NCI-H510A treated with DMSO at 0.1 percent for 48 hours (cell line): ENCODE measurements at regions not wholly inside any gene's neighbourhood (a gene's known extent, or its start where the extent isn't known, plus 50 kb on each side); places are given as distances from the start of the nearest gene placed in this dataset.
A peak's percentile ranks its signal among the peaks of the same experiment; 100 is the strongest.

Experiments used
- DNase-seq: peaks from one replicate; lab custom pipeline; 2025; lab: John Stamatoyannopoulos, UW

- DNase-seq = no peak
Measured at GRCh38 chr12:19953734-19954133, 414.6 kb upstream of the PDE3A start.

DNA sequence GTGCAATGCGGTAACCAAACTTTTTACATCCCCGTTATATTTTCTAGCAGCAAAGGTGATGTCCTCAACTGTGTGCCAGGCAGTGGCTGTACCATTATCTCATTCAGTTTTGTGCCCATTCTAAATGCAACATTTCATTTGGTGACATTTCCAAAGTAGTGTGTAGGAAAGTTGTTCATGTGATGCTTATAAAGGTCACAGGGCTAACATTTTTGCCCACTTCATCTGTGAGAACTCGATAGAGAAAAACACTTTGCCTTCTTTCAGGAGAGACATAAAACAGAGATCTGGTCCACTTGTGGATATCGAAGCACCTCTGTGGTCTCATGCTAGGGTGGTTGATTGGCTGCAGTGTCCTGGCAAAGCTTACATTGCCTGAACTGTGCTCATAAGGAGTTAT, 414.2 kb upstream of the PDE3A start:
- DNase-seq = no peak

DNA sequence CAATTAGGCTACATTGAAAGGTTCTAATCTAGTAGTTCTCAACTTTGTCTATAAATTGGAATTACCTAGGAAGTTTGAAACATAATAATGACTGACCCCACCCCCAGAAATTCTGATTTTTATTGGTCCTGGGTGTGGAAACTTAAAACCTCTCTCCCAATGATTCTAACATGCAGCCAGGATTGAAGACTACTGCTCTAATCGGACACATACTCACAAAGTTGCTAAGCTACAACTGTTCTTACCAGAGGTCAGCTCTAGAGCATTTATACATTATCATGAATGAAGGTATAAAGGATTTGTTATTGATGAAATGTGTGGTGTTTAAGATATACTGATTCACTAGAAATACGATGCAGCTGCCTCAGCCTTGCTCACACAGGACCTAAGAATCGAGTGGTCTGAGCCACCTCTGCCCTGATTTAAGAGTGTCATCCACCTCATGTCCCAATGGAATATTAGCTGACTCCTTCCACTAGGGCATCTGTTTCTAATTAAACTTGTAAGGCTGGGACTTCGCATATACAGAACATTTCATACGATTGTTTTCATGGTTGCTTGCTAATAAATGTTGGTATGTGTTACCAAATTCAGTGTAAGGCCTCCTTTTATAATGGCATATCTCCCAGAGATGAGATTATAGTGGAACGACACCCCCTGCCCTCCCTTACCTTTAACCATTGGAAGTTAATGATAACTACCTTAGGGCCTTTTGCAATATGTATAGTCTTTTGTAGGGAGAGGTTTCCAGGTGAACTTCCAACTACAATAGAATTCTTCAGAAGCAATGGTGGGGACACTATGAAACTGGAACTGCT, 410.8 kb upstream of the PDE3A start:
- no peak for DNase-seq

DNA sequence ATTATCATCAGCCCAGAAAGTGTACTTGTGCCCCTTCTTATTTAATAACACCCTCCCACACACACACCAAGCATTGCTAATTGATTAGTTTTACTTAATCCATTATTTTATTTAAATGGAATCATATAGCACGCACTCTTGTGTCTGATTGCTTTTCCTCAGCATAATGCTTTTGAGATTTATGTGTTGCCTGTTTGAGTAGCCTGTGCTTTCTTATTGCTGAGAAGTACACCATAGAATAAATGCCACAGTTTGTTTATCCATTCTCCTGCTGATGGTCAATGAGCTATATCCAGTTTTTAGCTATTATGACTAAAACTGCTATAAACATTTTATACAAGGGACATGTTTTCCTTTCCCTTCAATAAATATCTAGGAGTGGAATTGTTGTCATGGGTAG, 409.9 kb upstream of the PDE3A start:
- DNase-seq = no peak

GRCh38 chr12:19959353-19959752, 409.0 kb upstream of the PDE3A start:
- no peak for DNase-seq

DNA sequence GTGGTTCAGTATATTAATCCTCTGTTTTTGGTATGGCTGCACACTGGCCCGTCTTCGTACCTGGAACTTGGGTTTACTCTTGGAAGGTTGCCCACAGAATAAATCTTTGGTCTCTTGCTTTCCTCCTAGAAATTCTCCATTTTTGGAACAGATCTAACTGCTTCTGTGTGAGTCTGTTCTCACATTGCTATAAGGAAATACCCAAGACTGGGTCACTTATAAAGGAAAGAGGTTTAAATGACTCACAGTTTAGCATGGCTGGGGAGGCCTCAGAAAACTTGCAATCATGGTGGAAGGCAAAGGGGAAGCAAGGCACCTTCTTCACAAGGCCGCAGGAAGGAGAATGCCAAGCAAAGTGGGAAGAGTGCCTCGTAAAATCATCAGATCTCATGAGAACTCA, 407.8 kb upstream of the PDE3A start:
- DNase-seq = no peak

- DNase-seq = no peak
Measured at GRCh38 chr12:19962192-19962591, 406.1 kb upstream of the PDE3A start.

DNA sequence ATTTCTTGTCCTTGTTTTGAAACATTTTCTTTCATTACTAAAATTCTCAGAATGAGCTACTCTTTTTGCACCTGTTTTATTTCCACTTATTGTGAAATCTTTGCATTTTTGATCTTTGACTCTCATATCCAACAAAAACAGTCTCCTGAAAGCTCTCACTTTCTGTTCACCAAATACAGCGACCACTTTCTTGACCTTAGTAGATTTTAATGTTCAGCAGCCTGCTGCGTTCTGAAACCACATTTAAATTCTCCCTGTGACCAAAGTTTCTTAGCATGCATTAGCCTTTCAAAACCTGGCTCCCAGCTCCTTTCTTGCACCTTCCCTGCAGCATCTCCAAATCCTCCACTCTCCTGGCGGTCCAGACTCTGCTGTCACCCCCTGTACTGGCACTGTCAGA, 404.4 kb upstream of the PDE3A start:
- no peak for DNase-seq

DNA sequence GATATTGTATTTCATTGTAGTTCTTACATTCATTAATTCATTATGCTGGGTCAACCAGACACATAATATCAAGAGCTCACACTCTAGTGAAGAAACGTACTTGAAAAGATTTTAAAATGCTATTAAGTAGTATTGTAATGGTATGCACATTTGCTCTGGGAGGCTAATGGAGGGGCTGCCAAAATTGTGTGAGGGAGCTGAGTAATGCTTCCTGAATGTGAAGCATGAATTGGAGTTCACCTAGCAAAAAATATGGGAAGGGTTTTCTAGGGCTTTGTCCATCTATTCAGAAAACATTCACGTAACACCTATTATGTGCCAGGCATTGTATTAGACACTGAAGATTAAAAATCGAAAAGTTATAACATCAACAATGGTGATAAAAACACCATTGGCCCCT, 403.8 kb upstream of the PDE3A start:
- DNase-seq = no peak

- DNase-seq = no peak
Measured at GRCh38 chr12:19965196-19966038, 402.9 kb upstream of the PDE3A start.

DNA sequence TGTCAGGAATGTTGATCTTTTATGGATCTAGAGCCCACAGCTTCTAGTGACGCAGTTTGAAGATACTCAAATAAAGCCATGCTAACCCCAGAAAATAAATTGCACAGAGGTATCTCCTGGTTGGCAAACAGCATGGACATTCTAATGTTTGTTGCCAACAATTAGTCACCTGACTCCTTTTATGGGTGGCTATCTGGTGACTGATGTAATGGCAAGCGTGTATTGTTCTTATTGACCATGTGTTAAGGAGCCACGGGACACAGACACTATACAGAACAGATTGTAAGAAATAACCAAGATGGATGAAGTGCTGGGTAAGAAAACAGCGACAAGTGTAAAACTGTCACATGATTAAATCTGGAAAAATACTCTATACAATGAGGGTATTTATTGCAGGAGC, 401.3 kb upstream of the PDE3A start:
- peak; percentile 69 for DNase-seq

GRCh38 chr12:19967431-19967830, 400.9 kb upstream of the PDE3A start:
- DNase-seq = peak; percentile 82

DNA sequence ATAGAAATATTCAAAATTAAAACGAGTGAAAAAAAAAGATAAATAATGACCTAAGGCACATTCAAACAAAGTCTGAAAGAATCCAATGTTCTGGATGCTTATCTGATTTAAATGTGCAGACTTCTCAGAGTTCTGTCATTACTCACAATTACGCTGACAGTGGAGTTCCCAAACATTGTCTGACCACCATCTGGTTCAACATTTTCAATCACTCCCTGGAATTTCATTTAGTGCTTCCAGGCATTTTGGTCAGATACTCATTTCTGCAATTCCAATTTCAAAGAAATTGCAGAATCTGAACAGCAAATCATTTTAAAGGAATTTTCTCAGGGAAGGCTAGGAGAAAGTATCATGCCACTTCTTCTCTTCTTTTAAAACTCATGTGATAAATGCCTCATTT, 398.2 kb upstream of the PDE3A start:
- DNase-seq = no peak

- DNase-seq = no peak
Measured at GRCh38 chr12:19970821-19971220, 397.5 kb upstream of the PDE3A start.

DNA sequence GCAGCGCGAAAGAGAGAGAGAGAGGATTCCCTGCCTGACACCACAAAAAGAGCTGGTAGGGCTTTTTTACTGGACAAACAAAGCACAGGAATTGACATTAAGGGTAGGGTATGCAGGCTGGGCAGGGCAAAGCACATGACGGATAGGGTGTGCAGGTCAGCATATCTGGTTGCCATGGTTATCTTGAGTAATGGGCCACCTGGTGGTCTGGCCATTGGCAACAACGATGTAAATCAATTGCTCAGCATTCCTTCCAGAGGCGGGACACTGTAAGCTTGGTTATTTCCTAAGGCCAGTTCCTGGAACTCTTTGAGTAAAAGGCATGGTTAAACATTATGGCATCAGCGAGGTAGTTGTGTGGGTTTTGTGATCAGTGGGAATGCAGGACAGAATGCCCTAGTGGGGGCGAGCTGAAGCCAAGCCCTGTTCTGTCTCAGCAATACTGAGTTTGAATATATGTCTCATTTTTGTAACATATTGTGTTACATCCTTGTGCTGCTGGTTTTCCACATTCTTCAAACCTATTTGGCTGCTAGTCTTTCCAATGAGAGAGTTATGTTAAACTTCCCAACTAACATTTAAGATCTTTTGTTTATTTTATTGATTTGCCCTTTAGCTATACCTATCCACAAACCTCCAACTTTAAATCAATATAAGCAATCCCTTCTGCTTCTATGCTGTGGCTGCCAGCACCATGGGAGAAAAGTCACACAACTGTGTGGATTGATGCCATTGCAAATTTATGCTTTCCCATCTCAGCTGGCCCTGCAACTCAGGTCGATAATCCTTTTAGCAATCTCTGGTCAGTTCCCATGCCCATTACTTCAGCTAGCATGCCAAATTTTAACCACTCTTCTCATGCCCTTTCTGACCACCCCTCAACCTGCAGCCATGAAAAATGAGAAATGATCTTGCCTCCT, 396.7 kb upstream of the PDE3A start:
- no peak for DNase-seq

DNA sequence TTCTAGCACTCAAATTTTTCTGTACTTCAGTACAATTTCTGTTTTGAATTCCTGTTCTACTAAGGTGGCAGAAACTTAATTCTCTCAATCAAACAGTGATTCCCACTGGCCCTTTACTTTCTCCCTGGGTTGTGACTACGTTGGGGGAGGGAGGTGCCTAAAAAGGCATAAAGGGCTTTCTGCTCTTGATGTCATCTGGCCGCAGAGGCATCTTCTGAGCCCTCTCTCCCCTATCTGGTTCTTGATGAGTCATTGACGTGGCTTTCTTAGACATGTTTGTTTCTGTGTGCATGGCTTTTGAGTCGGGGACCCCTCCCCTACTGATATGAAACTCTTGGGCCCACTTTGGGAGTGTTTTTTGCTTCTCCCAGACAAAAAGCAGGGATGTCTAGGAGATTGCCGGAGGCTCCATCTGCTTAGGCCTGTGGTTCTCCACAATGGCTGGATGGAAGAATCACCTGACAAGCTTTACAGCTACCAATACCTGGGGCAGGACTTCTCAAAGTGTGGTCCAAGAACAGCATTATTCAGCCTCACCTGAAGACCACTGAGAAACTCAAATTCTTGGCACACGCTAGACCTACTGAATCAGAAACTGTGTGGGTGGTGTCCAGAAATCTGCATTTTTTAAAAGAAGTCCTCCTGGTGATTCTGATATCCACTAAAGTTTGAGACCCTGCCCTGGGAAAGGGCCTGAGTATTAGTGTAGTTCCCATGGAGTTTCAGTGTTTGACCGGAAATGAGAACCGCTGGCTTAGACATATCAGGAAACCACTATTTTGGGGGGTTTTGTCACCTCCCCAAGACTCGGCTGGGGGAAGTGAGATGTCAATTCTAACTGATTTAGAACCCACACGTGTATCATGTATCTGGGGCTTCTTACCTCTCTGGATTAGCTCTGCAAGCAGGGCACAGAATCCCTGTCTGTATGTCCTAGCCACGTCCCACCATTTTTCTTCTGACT, 395.7 kb upstream of the PDE3A start:
- no peak for DNase-seq

GRCh38 chr12:19978193-19978592, 390.1 kb upstream of the PDE3A start:
- no peak for DNase-seq

DNA sequence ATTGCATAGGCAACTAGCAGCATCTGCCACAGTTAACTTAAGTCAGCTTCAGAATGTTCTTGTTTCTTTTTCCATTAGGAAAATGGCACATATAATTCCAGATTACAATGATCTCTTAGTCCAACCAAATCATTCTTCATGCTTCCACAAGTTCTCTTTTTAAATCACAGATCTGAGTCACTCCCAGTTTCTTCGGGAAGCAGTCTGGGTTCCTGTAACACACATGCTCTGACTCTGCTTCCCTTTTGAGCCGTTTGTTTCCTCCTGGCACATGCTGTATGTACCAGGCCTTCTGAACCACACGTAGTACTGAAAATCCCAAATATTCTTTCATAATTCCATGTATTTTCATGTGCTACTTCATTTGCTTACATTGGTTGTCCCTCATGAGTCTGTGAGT, 388.8 kb upstream of the PDE3A start:
- no peak for DNase-seq

DNA sequence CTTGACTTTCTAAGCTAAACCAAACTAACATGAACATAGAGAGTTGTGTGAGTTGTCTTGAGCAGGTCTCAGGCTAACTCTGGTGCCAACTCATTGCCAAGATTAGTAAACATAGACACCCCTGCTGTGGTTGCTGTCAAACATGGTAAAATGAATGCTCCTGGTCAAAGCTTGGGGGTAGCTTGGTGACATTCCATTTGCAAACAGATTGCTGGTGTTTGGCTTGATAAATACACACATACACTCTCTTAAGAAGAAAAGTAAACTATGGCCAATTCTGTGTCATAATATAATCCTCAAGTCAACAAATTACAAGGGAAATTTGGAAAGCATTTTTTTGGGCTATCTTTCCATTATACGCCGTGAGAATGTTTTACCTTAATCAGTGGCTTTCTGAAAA, 386.4 kb upstream of the PDE3A start:
- no peak for DNase-seq

- no peak for DNase-seq
Measured at GRCh38 chr12:19988001-19988400, 380.3 kb upstream of the PDE3A start.

- no peak for DNase-seq
Measured at GRCh38 chr12:19988459-19988873, 379.9 kb upstream of the PDE3A start.
